Activated CD8-positive, alpha-beta memory T cell treated with anti-CD3 and anti-CD28 coated beads for 1 hour (primary cell): ENCODE measurements at regions not wholly inside any gene's neighbourhood (a gene's known extent, or its start where the extent isn't known, plus 50 kb on each side); places are given as distances from the start of the nearest gene placed in this dataset.

Experiments used
- DNase-seq, 2 donors: peaks; one replicate each; pipeline ENCODE4 v3.0.0-alpha.2; 2020; ENCODE audit warnings: low read depth in 1 of 2; ENCODE audit errors: extremely low read depth in 1 of 2

GRCh38 chr2:226338825-226339224 is 460.8 kb downstream of the IRS1 start:
- DNase-seq = no peak

GRCh38 chr2:226337941-226338600 is 461.5 kb downstream of the IRS1 start:
- DNase-seq = no peak

- no peak for DNase-seq
Measured at GRCh38 chr2:226336283-226336682, 463.3 kb downstream of the IRS1 start.

GRCh38 chr2:226334981-226335720 is 464.5 kb downstream of the IRS1 start:
- no peak for DNase-seq

GRCh38 chr2:226333388-226333787 is 466.2 kb downstream of the IRS1 start:
- no peak for DNase-seq

- DNase-seq = no peak
Measured at GRCh38 chr2:226330206-226330605, 469.4 kb downstream of the IRS1 start.

GRCh38 chr2:226329180-226329579 is 470.4 kb downstream of the IRS1 start:
- DNase-seq = no peak

GRCh38 chr2:226327830-226328229 is 471.8 kb downstream of the IRS1 start:
- DNase-seq = no peak

- no peak for DNase-seq
Measured at GRCh38 chr2:226325526-226325925, 474.1 kb downstream of the IRS1 start.

GRCh38 chr2:226320076-226320948 is 479.3 kb downstream of the IRS1 start:
- no peak for DNase-seq

GRCh38 chr2:226317970-226318369 is 481.6 kb downstream of the IRS1 start:
- DNase-seq = no peak

- no peak for DNase-seq
Measured at GRCh38 chr2:226313060-226313459, 486.6 kb downstream of the IRS1 start.

GRCh38 chr2:226312155-226312554 is 487.5 kb downstream of the IRS1 start:
- no peak for DNase-seq

- no peak for DNase-seq
Measured at GRCh38 chr2:226310146-226310545, 489.5 kb downstream of the IRS1 start.

- DNase-seq = no peak
Measured at GRCh38 chr2:226308986-226309385, 490.6 kb downstream of the IRS1 start.

GRCh38 chr2:226308323-226308680 is 491.3 kb downstream of the IRS1 start:
- no peak for DNase-seq

GRCh38 chr2:226307487-226308322 is 491.9 kb downstream of the IRS1 start:
- DNase-seq = no peak

- DNase-seq = no peak
Measured at GRCh38 chr2:226306969-226307368, 492.7 kb downstream of the IRS1 start.

- no peak for DNase-seq
Measured at GRCh38 chr2:226304308-226304707, 495.3 kb downstream of the IRS1 start.

- DNase-seq = no peak
Measured at GRCh38 chr2:226303707-226304106, 495.9 kb downstream of the IRS1 start.
